ENCODE measurements at regions not wholly inside any gene's neighbourhood (a gene's known extent, or its start where the extent isn't known, plus 50 kb on each side); places are given as distances from the start of the nearest gene placed in this dataset.
"Not testable (repeated sequence)": the region's sequence is repeated elsewhere in the genome, so short reads cannot be mapped to it uniquely, and the experiment has no call there.

DNA sequence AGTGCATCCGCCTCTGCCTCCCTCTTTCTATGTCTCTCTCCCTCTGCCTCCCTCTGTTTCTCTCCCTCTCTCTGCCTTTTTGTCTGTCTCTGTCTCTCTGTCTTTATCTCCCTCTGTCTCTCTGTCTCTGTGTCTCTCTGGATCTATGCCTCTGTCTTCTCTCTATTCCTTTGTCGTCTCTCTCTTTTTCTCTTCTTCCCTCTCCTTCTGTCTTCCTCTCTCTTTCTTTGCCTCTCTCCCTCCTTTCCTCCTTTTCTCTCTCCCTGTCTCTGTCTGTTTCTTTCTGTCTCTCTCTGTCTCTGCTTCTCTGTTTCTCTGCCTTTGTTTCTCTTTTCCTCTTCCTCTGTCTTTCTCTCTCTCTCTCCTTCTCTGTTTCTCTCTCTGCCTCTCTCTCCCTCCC is 678.8 kb upstream of the NRP1 start:
- 86 to 95% methylated on average over 2 of the region's 2 CpGs for WGBS, 2 donors (ENCODE audit: low coverage in 1 of 2)
- no peaks in the 10 kb centered on the region for H3K36me3 ChIP-seq
- TF ChIP-seq, protein P1, sequence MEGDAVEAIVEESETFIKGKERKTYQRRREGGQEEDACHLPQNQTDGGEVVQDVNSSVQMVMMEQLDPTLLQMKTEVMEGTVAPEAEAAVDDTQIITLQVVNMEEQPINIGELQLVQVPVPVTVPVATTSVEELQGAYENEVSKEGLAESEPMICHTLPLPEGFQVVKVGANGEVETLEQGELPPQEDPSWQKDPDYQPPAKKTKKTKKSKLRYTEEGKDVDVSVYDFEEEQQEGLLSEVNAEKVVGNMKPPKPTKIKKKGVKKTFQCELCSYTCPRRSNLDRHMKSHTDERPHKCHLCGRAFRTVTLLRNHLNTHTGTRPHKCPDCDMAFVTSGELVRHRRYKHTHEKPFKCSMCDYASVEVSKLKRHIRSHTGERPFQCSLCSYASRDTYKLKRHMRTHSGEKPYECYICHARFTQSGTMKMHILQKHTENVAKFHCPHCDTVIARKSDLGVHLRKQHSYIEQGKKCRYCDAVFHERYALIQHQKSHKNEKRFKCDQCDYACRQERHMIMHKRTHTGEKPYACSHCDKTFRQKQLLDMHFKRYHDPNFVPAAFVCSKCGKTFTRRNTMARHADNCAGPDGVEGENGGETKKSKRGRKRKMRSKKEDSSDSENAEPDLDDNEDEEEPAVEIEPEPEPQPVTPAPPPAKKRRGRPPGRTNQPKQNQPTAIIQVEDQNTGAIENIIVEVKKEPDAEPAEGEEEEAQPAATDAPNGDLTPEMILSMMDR (IDR thresholded peaks at IDR 0.05), result no peak
- TF ChIP-seq POLR2A (IDR thresholded peaks at IDR 0.05) (no peak), EP300 (IDR thresholded peaks at IDR 0.05; ENCODE audit: low read depth) (no peak), POLR2AphosphoS5 (IDR thresholded peaks at IDR 0.05) (no peak)
- intact Hi-C loops (cut with DNase I; ENCODE audit: low total_unique reads), result no loop called here
- no peak overlapping the region for H3K4me3 ChIP-seq
- no peaks in the 10 kb centered on the region for H3K9me3 ChIP-seq
- in situ Hi-C loops (cut with MboI; ENCODE audit: low pct_ligation_motif_present in 1 of 4, low pct_unique_long_range_greater_than_20kb in 1 of 4, low sequenced_read_pairs in 3 of 4), result no loop called here
- DNase-seq, result no peak
- H3K27ac ChIP-seq, result no peak overlapping the region
- no peaks in the 10 kb centered on the region for H3K27me3 ChIP-seq
- no peaks in the 10 kb centered on the region for H3K4me1 ChIP-seq

- no peak overlapping the region for H3K4me3 ChIP-seq
- no peaks in the 10 kb centered on the region for H3K9me3 ChIP-seq
- no peaks in the 10 kb centered on the region for H3K36me3 ChIP-seq
- DNase-seq, result no peak
- no peak for TF ChIP-seq POLR2A (IDR thresholded peaks at IDR 0.05)
- TF ChIP-seq POLR2AphosphoS5 (IDR thresholded peaks at IDR 0.05), result no peak
- TF ChIP-seq, protein P1 (IDR thresholded peaks at IDR 0.05), result no peak
- TF ChIP-seq EP300 (IDR thresholded peaks at IDR 0.05; ENCODE audit: low read depth), result no peak
- in situ Hi-C loops (cut with MboI; ENCODE audit: low pct_ligation_motif_present in 1 of 4, low pct_unique_long_range_greater_than_20kb in 1 of 4, low sequenced_read_pairs in 3 of 4), result no loop called here
- no peaks in the 10 kb centered on the region for H3K4me1 ChIP-seq
- intact Hi-C loops (cut with DNase I; ENCODE audit: low total_unique reads), result no loop called here
- no peaks in the 10 kb centered on the region for H3K27me3 ChIP-seq
- H3K27ac ChIP-seq, result no peak overlapping the region
- WGBS, 2 donors (ENCODE audit: low coverage in 1 of 2), result 72 to 95% methylated on average over 2 of the region's 2 CpGs
These were observed 676.4 kb upstream of the NRP1 start for GRCh38 chr10:34010891-34011290.

DNA sequence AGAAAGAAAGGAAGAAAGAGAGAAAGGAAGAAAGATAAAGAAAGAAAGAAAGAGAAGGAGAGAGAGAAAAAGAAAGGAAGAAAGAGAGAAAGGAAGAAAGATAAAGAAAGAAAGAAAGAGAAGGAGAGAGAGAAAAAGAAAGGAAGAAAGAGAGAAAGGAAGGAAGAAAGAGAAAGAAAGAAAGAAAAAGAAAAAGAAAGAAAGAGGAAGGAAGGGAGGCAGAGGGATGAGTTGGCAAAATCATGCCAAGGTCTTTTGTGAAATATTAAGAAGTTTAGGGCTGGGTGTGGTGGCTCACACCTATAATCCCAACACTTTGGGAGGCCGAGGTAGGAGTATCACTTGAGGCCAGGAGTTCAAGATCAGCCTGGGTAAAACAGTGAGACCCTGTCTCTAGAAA is 675.8 kb upstream of the NRP1 start:
- H3K4me3 ChIP-seq; in situ Hi-C loops (cut with MboI; ENCODE audit: low pct_ligation_motif_present in 1 of 4, low pct_unique_long_range_greater_than_20kb in 1 of 4, low sequenced_read_pairs in 3 of 4); H3K27me3 ChIP-seq; intact Hi-C loops (cut with DNase I; ENCODE audit: low total_unique reads); H3K27ac ChIP-seq; DNase-seq; H3K9me3 ChIP-seq; H3K4me1 ChIP-seq; H3K36me3 ChIP-seq: not testable (repeated sequence)
- WGBS, 2 donors (ENCODE audit: low coverage in 1 of 2), result 63 to 100% methylated on average over 1 of the region's 1 CpG

GRCh38 chr10:34008656-34009055 is 674.2 kb upstream of the NRP1 start:
- no peaks in the 10 kb centered on the region for H3K9me3 ChIP-seq
- H3K27ac ChIP-seq, result no peak overlapping the region
- DNase-seq, result no peak
- no peaks in the 10 kb centered on the region for H3K27me3 ChIP-seq
- no peaks in the 10 kb centered on the region for H3K4me1 ChIP-seq
- TF ChIP-seq EP300 (IDR thresholded peaks at IDR 0.05; ENCODE audit: low read depth) (no peak), POLR2A (IDR thresholded peaks at IDR 0.05) (no peak), POLR2AphosphoS5 (IDR thresholded peaks at IDR 0.05) (no peak)
- TF ChIP-seq, protein P1 (IDR thresholded peaks at IDR 0.05), result no peak
- H3K36me3 ChIP-seq, result no peaks in the 10 kb centered on the region
- in situ Hi-C loops (cut with MboI; ENCODE audit: low pct_ligation_motif_present in 1 of 4, low pct_unique_long_range_greater_than_20kb in 1 of 4, low sequenced_read_pairs in 3 of 4), result no loop called here
- H3K4me3 ChIP-seq, result no peak overlapping the region
- WGBS, 2 donors (ENCODE audit: low coverage in 1 of 2), result 100% methylated on average over 1 of the region's 1 CpG
- intact Hi-C loops (cut with DNase I; ENCODE audit: low total_unique reads), result no loop called here

- H3K36me3 ChIP-seq, result no peaks in the 10 kb centered on the region
- H3K27me3 ChIP-seq, result no peaks in the 10 kb centered on the region
- DNase-seq, result no peak
- in situ Hi-C loops (cut with MboI; ENCODE audit: low pct_ligation_motif_present in 1 of 4, low pct_unique_long_range_greater_than_20kb in 1 of 4, low sequenced_read_pairs in 3 of 4), result no loop called here
- TF ChIP-seq EP300 (IDR thresholded peaks at IDR 0.05; ENCODE audit: low read depth), result no peak
- 69 to 72% methylated on average over 2 to 5 of the region's 5 CpGs for WGBS, 2 donors (ENCODE audit: low coverage in 1 of 2)
- H3K27ac ChIP-seq, result no peak overlapping the region
- H3K4me3 ChIP-seq, result no peak overlapping the region
- H3K4me1 ChIP-seq, result no peaks in the 10 kb centered on the region
- intact Hi-C loops (cut with DNase I; ENCODE audit: low total_unique reads), result no loop called here
- no peaks in the 10 kb centered on the region for H3K9me3 ChIP-seq
These were observed 672.0 kb upstream of the NRP1 start for GRCh38 chr10:34006471-34006870.
